ENCODE measurements at regions not wholly inside any gene's neighbourhood (a gene's known extent, or its start where the extent isn't known, plus 50 kb on each side); places are given as distances from the start of the nearest gene placed in this dataset.

DNA sequence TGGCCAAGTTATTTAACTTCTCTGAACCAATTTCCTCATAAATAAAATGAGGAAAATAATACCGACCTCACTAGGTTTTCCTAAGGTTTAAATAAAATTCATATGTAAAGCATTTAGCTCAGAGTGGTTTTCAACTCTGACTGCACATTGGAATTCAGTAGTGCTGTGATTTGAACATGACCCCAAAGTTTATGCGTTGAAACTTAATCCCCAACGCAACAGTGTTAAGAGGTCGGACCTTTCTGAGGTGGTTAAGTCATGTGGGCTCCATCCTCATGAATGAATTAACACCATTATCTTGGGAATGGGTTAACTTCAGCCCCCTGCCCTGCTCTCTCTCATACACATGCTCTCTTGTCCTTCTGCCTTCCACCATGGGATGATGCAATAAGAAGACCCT is 322.2 kb downstream of the AASDHPPT start:
- Mint-ChIP-seq H3K27me3 (ENCODE audit: low read depth) (no peaks in the 10 kb centered on the region), H3K4me3 (no peak overlapping the region), H3K27ac (no peak overlapping the region), H3K36me3 (ENCODE audit: insufficient read depth in 1 of 3, low read depth in 3 of 3) (peaks cover 8 to 11% (median 9%) of the 10 kb centered on the region in 3 experiments; a peak in 6 of 7 replicates), H3K9me3 (peaks cover 10 to 11% of the 10 kb centered on the region in 2 experiments), H3K4me1 (peaks cover 9 to 22% of the 10 kb centered on the region in 2 experiments)
- Histone ChIP-seq H2BK12ac (ENCODE audit: insufficient read length, low read depth, low read length) (no peak overlapping the region), H3K27me3 (ENCODE audit: insufficient read depth, low read length) (no peaks in the 10 kb centered on the region), H3K4me1 (ENCODE audit: insufficient read depth, low read length) (no peaks in the 10 kb centered on the region), H4K5ac (ENCODE audit: insufficient read length, low read depth, low read length) (no peak overlapping the region), H3K9ac (ENCODE audit: extremely low read depth, insufficient read length, low read length) (no peak overlapping the region), H2AFZ (ENCODE audit: low read length) (no peak overlapping the region), H3K9me3 (ENCODE audit: control insufficient read depth, low read depth, low read length) (no peaks in the 10 kb centered on the region), H2AK5ac (ENCODE audit: insufficient read length, low read length) (no peak overlapping the region), H4K8ac (replicated peaks; ENCODE audit: insufficient read length, low read depth, low read length) (no peak overlapping the region), H3K23ac (ENCODE audit: insufficient read length, low read depth, low read length) (no peak overlapping the region), H2BK20ac (ENCODE audit: low read depth, low read length, poor library complexity, severe bottlenecking) (no peak overlapping the region), H3K56ac (ENCODE audit: insufficient read length, low read depth, low read length) (no peak overlapping the region), H2BK5ac (ENCODE audit: insufficient read length, low read length) (no peak overlapping the region), H2BK120ac (ENCODE audit: low read depth, low read length, poor library complexity, severe bottlenecking) (no peak overlapping the region), H3K23me2 (ENCODE audit: insufficient read length, low read depth, low read length, poor library complexity, severe bottlenecking) (no peaks in the 10 kb centered on the region), H3K18ac (ENCODE audit: insufficient read length, low read depth, low read length) (no peak overlapping the region), H4K20me1 (ENCODE audit: control insufficient read depth, insufficient read depth, insufficient read length) (no peaks in the 10 kb centered on the region), H2BK15ac (ENCODE audit: low read depth, low read length) (no peak overlapping the region), H3K4ac (ENCODE audit: low read depth, low read length) (no peak overlapping the region), H3K4me2 (ENCODE audit: insufficient read depth, insufficient read length, low read length) (no peak overlapping the region), H3K79me2 (ENCODE audit: insufficient read depth, low read length) (no peaks in the 10 kb centered on the region), H3K27ac (ENCODE audit: insufficient read length, low read depth, low read length) (no peak overlapping the region), H3K14ac (ENCODE audit: insufficient read depth, low read length) (no peak overlapping the region), H3T11ph (ENCODE audit: low read length) (no peak overlapping the region), H4K91ac (ENCODE audit: insufficient read length, low read depth, low read length) (no peak overlapping the region), H3K79me1 (ENCODE audit: insufficient read depth, low read depth, low read length, poor library complexity, severe bottlenecking) (no peaks in the 10 kb centered on the region)
- no CpG with 5 or more reads among the region's 4 CpGs for WGBS (ENCODE audit: extremely low coverage, insufficient read length, low lambda C conversion rate)
- TF ChIP-seq, protein P1, sequence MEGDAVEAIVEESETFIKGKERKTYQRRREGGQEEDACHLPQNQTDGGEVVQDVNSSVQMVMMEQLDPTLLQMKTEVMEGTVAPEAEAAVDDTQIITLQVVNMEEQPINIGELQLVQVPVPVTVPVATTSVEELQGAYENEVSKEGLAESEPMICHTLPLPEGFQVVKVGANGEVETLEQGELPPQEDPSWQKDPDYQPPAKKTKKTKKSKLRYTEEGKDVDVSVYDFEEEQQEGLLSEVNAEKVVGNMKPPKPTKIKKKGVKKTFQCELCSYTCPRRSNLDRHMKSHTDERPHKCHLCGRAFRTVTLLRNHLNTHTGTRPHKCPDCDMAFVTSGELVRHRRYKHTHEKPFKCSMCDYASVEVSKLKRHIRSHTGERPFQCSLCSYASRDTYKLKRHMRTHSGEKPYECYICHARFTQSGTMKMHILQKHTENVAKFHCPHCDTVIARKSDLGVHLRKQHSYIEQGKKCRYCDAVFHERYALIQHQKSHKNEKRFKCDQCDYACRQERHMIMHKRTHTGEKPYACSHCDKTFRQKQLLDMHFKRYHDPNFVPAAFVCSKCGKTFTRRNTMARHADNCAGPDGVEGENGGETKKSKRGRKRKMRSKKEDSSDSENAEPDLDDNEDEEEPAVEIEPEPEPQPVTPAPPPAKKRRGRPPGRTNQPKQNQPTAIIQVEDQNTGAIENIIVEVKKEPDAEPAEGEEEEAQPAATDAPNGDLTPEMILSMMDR (conservative IDR thresholded peaks at IDR 0.05): no peak
- no peak for DNase-seq

All from H9 (cell line).